Nephron progenitor cell (in vitro differentiated cells): ENCODE measurements at regions not wholly inside any gene's neighbourhood (a gene's known extent, or its start where the extent isn't known, plus 50 kb on each side); places are given as distances from the start of the nearest gene placed in this dataset.

ENCODE experiments used
- DNase-seq: peaks from one replicate; pipeline ENCODE4 v3.0.0; 2021
- H3K27ac Mint-ChIP-seq: 2 replicates; pipeline ENCODE4 v1.8.0; 2021; ENCODE audit warnings: mild to moderate bottlenecking, moderate library complexity, mixed read lengths
- H3K27me3 Mint-ChIP-seq: 2 replicates; pipeline ENCODE4 v1.8.0; 2021; ENCODE audit warnings: mild to moderate bottlenecking, low read depth, mixed read lengths; ENCODE audit not compliant: poor library complexity
- H3K36me3 Mint-ChIP-seq: 2 replicates; pipeline ENCODE4 v1.8.0; 2021; ENCODE audit warnings: low read depth, mixed read lengths
- H3K4me1 Mint-ChIP-seq: 2 replicates; pipeline ENCODE4 v1.8.0; 2021; ENCODE audit warnings: mixed read lengths
- H3K4me3 Mint-ChIP-seq: 2 replicates; pipeline ENCODE4 v1.8.0; 2021; ENCODE audit warnings: mild to moderate bottlenecking, moderate library complexity, mixed read lengths
- H3K9me3 Mint-ChIP-seq: 2 replicates; pipeline ENCODE4 v1.8.0; 2021; ENCODE audit warnings: mild to moderate bottlenecking, moderate library complexity, mixed read lengths
- CTCF ChIP-seq: fragments of 200-600 bp; sonication (generic); IDR thresholded peaks from 2 replicates; pipeline ENCODE4 v1.5.0; 2021; ENCODE audit warnings: antibody characterized with exemption

DNA sequence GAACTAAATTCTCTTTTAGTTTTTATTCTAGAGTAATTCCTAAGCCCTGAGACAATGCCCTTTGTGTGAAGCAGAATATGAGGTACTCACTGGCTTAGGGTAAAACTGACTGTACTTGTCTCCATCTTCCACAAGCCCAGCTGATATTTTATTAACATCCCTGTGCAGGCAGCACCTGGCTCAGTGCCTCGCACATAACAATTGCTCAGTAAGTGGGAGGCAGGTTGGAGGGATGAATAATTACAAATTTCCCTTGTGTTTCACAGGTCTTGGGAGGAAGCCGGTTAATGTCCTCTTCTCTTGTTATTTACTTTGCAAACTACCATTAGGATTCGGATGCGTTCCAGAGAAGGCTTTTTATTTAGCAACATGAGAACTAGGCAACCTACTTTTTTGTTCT lies 249.8 kb upstream of the FSHR start:
- no peak for DNase-seq
- Mint-ChIP-seq H3K4me1 (no peaks in the 10 kb centered on the region), H3K27me3 (peaks cover 2% of the 10 kb centered on the region), H3K4me3 (no peak overlapping the region), H3K27ac (no peak overlapping the region), H3K9me3 (peaks cover 4% of the 10 kb centered on the region), H3K36me3 (no peaks in the 10 kb centered on the region)
- TF ChIP-seq CTCF = no peak

DNA sequence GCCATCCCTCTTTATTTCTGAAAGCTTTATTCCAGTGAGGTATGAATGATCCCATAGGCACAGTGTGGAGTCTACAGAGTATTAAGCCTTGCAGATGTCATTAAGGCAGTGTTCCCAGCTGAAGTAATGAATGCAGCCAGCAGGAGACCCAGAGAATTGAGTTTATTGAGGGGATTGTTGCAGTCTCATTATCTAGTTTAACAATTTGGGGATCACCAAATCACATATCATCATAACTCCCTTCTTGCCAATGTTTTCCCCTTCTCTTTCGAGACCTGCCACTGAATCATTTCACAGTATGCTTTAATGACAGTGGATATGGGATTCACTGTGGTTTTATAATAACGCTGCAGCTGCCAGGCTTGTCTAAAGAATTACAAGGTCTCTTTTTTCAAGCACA lies 249.3 kb upstream of the FSHR start:
- no peak for DNase-seq
- no peaks in the 10 kb centered on the region for H3K36me3 Mint-ChIP-seq
- no peak for TF ChIP-seq CTCF
- H3K27ac Mint-ChIP-seq = no peak overlapping the region
- no peaks in the 10 kb centered on the region for H3K4me1 Mint-ChIP-seq
- H3K4me3 Mint-ChIP-seq = no peak overlapping the region
- H3K9me3 Mint-ChIP-seq = no peaks in the 10 kb centered on the region
- H3K27me3 Mint-ChIP-seq = peaks cover 2% of the 10 kb centered on the region

DNA sequence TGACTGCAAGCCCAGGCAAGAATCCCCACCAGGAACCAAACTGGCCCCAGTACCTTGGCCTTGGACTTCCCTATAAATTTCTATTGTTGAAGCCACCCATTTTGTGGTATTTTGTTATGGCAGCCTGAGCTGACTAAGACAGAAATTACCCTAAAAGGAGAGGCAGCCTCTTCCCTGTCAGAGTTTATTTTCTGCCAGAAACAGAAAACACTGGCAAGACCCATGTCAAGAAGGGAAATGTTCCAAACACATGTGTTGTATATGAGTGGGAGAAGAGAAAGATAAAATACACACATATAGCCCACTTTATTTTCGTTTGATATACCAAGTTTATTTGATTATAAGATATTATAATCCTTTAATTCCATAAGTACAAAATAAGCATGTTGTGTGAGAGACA lies 225.1 kb upstream of the FSHR start:
- Mint-ChIP-seq H3K27ac (no peak overlapping the region), H3K27me3 (peaks cover 3% of the 10 kb centered on the region), H3K9me3 (no peaks in the 10 kb centered on the region), H3K4me3 (no peak overlapping the region), H3K36me3 (no peaks in the 10 kb centered on the region), H3K4me1 (no peaks in the 10 kb centered on the region)
- DNase-seq = no peak
- no peak for TF ChIP-seq CTCF

DNA sequence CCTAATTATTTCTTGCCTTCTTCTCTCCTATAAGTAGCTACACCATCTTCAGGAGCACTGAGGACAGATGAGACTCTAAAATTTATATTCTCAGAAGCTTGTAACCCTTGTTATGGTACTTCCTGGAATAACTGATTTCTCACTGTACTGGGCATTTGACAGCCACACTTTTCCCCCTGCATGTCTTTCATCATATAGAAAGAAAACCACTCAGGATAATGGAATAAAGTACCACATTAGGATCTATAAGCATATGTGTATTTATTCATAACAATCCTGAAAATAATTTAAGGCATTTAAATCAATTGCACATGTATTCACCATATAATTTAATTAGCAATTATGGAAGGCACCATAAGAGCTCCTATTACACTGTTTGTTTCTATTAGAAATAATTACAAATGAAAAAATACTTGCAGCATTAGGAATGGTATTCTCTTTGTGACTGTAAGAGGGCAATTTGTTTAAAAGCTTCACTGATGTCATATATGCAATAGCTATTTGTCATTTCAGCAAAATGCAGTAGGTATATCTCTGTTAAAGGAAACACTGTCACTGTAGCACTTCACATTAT lies 216.9 kb upstream of the FSHR start:
- H3K9me3 Mint-ChIP-seq = no peaks in the 10 kb centered on the region
- no peak overlapping the region for H3K4me3 Mint-ChIP-seq
- H3K27ac Mint-ChIP-seq = no peak overlapping the region
- TF ChIP-seq CTCF = no peak
- no peaks in the 10 kb centered on the region for H3K4me1 Mint-ChIP-seq
- DNase-seq = no peak
- H3K27me3 Mint-ChIP-seq = no peaks in the 10 kb centered on the region
- H3K36me3 Mint-ChIP-seq = no peaks in the 10 kb centered on the region

- H3K4me1 Mint-ChIP-seq = no peaks in the 10 kb centered on the region
- no peak for TF ChIP-seq CTCF
Observed at GRCh38 chr2:49369650-49370049, 215.3 kb upstream of the FSHR start.

GRCh38 chr2:49369101-49369500 lies 214.8 kb upstream of the FSHR start:
- Mint-ChIP-seq H3K4me1 (no peaks in the 10 kb centered on the region), H3K27ac (no peak overlapping the region), H3K27me3 (no peaks in the 10 kb centered on the region), H3K9me3 (no peaks in the 10 kb centered on the region), H3K36me3 (no peaks in the 10 kb centered on the region), H3K4me3 (no peak overlapping the region)
- DNase-seq = no peak
- TF ChIP-seq CTCF = no peak

More at GRCh38 chr2:49369650-49370049, 215.3 kb upstream of the FSHR start:
- no peak overlapping the region for H3K27ac Mint-ChIP-seq
- no peak overlapping the region for H3K4me3 Mint-ChIP-seq
- no peak for DNase-seq
- H3K27me3 Mint-ChIP-seq = no peaks in the 10 kb centered on the region
- no peaks in the 10 kb centered on the region for H3K36me3 Mint-ChIP-seq
- no peaks in the 10 kb centered on the region for H3K9me3 Mint-ChIP-seq
